Mesenchymal stem cell (in vitro differentiated cells and primary cell): ENCODE measurements at regions not wholly inside any gene's neighbourhood (a gene's known extent, or its start where the extent isn't known, plus 50 kb on each side); places are given as distances from the start of the nearest gene placed in this dataset.

Experiments
- DNase-seq: peaks from one replicate; pipeline ENCODE4 v3.0.0-alpha.2; 2013
- H2AFZ ChIP-seq: one replicate; pipeline ENCODE4 v1.6.1; 2013; ENCODE audit warnings: low read depth, mild to moderate bottlenecking, control low read depth, inconsistent platforms, low read length, moderate library complexity
- H2AK5ac ChIP-seq: 2 replicates; pipeline ENCODE4 v1.6.1; 2013; ENCODE audit warnings: low read length, moderate library complexity, mild to moderate bottlenecking, inconsistent platforms; ENCODE audit not compliant: severe bottlenecking
- H2BK120ac ChIP-seq: one replicate; pipeline ENCODE4 v1.6.1; 2013; ENCODE audit warnings: low read depth, mild to moderate bottlenecking, inconsistent platforms, low read length, moderate library complexity
- H2BK12ac ChIP-seq, 2 experiments: one replicate each; pipeline ENCODE4 v1.6.1; 2013; ENCODE audit warnings: inconsistent platforms in 2 of 2, low read length in 2 of 2, mild to moderate bottlenecking in 2 of 2, moderate library complexity in 2 of 2, control low read depth in 1 of 2
- H2BK15ac ChIP-seq: one replicate; pipeline ENCODE4 v1.6.1; 2013; ENCODE audit warnings: mild to moderate bottlenecking, low read depth, inconsistent platforms; ENCODE audit not compliant: poor library complexity, severe bottlenecking
- H2BK5ac ChIP-seq: 2 replicates; pipeline ENCODE4 v1.6.1; 2013; ENCODE audit warnings: low read depth, mild to moderate bottlenecking, low read length, control low read depth, inconsistent platforms; ENCODE audit not compliant: poor library complexity, severe bottlenecking
- H3K14ac ChIP-seq, 2 experiments: one replicate each; pipeline ENCODE4 v1.6.1; 2013; ENCODE audit warnings: inconsistent platforms in 2 of 2, low read length in 2 of 2, control low read depth in 1 of 2, mild to moderate bottlenecking in 1 of 2, moderate library complexity in 1 of 2
- H3K18ac ChIP-seq, 2 experiments: one replicate each; pipeline ENCODE4 v1.6.1; 2013; ENCODE audit warnings: inconsistent platforms in 2 of 2, low read length in 2 of 2, control low read depth in 1 of 2, low read depth in 1 of 2, mild to moderate bottlenecking in 1 of 2
- H3K23ac ChIP-seq, 2 experiments: one replicate each; pipeline ENCODE4 v1.6.1; 2013; ENCODE audit warnings: inconsistent platforms in 2 of 2, low read length in 2 of 2, mild to moderate bottlenecking in 2 of 2, moderate library complexity in 2 of 2, control low read depth in 1 of 2
- H3K27ac ChIP-seq: 2 replicates; pipeline ENCODE4 v1.5.1; 2013; ENCODE audit warnings: mild to moderate bottlenecking, moderate library complexity, low read length, control low read depth, inconsistent platforms; ENCODE audit not compliant: poor library complexity, severe bottlenecking
- H3K27me3 ChIP-seq, 2 experiments: 2 replicates each; pipeline versions ENCODE4 v1.6.1 to v1.7.0; 2013; ENCODE audit warnings: low read length in 2 of 2, mild to moderate bottlenecking in 2 of 2, moderate library complexity in 2 of 2, control low read depth in 1 of 2, inconsistent platforms in 1 of 2; ENCODE audit not compliant: control insufficient read depth in 1 of 2, insufficient read depth in 1 of 2
- H3K36me3 ChIP-seq, 2 experiments: 2 replicates each; pipeline versions ENCODE4 v1.6.1 to v1.7.0; 2013; ENCODE audit warnings: low read length in 2 of 2, control low read depth in 1 of 2, inconsistent platforms in 1 of 2, low read depth in 1 of 2, mild to moderate bottlenecking in 1 of 2; ENCODE audit not compliant: insufficient read depth in 2 of 2, control insufficient read depth in 1 of 2
- H3K4ac ChIP-seq, 2 experiments: one replicate each; pipeline ENCODE4 v1.6.1; 2013; ENCODE audit warnings: inconsistent platforms in 2 of 2, low read length in 2 of 2, mild to moderate bottlenecking in 2 of 2, moderate library complexity in 2 of 2, control low read depth in 1 of 2, low read depth in 1 of 2
- H3K4me1 ChIP-seq: 2 replicates; pipeline ENCODE4 v1.6.1; 2013; ENCODE audit warnings: low read depth, low read length, control low read depth; ENCODE audit not compliant: control insufficient read depth, insufficient read depth
- H3K4me2 ChIP-seq: 2 replicates; pipeline ENCODE4 v1.6.1; 2013; ENCODE audit warnings: low read length, mild to moderate bottlenecking, inconsistent platforms; ENCODE audit not compliant: poor library complexity, severe bottlenecking
- H3K4me3 ChIP-seq, 2 experiments: 2 replicates each; pipeline versions ENCODE4 v1.5.1 to v1.7.0; 2013; ENCODE audit warnings: low read length in 2 of 2, mild to moderate bottlenecking in 2 of 2, control low read depth in 1 of 2, low read depth in 1 of 2; ENCODE audit not compliant: insufficient read depth in 1 of 2
- H3K79me1 ChIP-seq: replicated peaks from 2 replicates; pipeline ENCODE4 v1.6.1; 2013; ENCODE audit warnings: mild to moderate bottlenecking, control low read depth, low read length, inconsistent platforms; ENCODE audit not compliant: poor library complexity, severe bottlenecking
- H3K9ac ChIP-seq: 2 replicates; pipeline ENCODE4 v1.7.0; 2013; ENCODE audit warnings: mild to moderate bottlenecking, low read length, moderate library complexity
- H3K9me3 ChIP-seq: 2 replicates; pipeline ENCODE4 v1.7.0; 2013; ENCODE audit warnings: mild to moderate bottlenecking, low read length; ENCODE audit not compliant: control insufficient read depth
- H4K8ac ChIP-seq: one replicate; pipeline ENCODE4 v1.6.1; 2013; ENCODE audit warnings: inconsistent platforms, mild to moderate bottlenecking, low read length, moderate library complexity
- H4K91ac ChIP-seq: one replicate; pipeline ENCODE4 v1.6.1; 2013; ENCODE audit warnings: mild to moderate bottlenecking, low read length, inconsistent platforms
- WGBS: methylation state at CpG from one replicate; pipeline ENCODE4 v1.1.7; 2013; ENCODE audit warnings: mixed read lengths; 5-methylcytosine and 5-hydroxymethylcytosine counted together

DNA sequence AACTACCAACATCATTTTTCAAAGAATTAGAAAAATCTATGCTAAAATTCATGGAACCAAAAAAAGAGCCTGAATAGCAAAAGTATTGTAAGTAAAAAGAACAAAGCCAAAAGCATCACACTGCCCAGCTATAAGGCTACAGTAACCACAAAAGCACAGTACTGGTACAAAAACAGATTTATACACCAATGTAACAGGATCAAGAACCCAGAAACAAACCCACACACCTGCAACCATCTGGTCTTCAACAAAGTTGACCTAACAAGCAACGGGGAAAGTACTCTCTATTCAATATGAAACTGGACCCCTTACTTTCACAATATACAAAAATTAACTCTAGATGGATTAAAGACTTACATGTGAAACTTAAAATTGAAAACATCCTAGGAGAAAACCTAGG, 94.2 kb upstream of the TARS1 start:
- H2AK5ac ChIP-seq, result no peak overlapping the region
- H2BK120ac ChIP-seq, result no peak overlapping the region
- no peak overlapping the region for H3K18ac ChIP-seq
- no peak overlapping the region for H2AFZ ChIP-seq
- no peak overlapping the region for H3K23ac ChIP-seq
- H3K4me1 ChIP-seq, result no peaks in the 10 kb centered on the region
- H3K27ac ChIP-seq, result no peak overlapping the region
- H2BK12ac ChIP-seq, result no peak overlapping the region
- no peaks in the 10 kb centered on the region for H3K9me3 ChIP-seq
- H3K4me3 ChIP-seq, result no peak overlapping the region
- H3K14ac ChIP-seq, result no peak overlapping the region
- H4K91ac ChIP-seq, result no peak overlapping the region
- no peaks in the 10 kb centered on the region for H3K27me3 ChIP-seq
- no peak overlapping the region for H3K4ac ChIP-seq
- no peak for DNase-seq
- H3K9ac ChIP-seq, result no peak overlapping the region
- no peak overlapping the region for H2BK15ac ChIP-seq
- H4K8ac ChIP-seq, result no peak overlapping the region
- H3K4me2 ChIP-seq, result no peak overlapping the region
- WGBS, result 85% methylated on average over 1 of the region's 1 CpG
- no peaks in the 10 kb centered on the region for H3K36me3 ChIP-seq
- H3K79me1 ChIP-seq, result no peaks in the 10 kb centered on the region
- H2BK5ac ChIP-seq, result no peak overlapping the region

GRCh38 chr5:33361781-33362180, 79.0 kb upstream of the TARS1 start:
- H3K4me1 ChIP-seq, result no peaks in the 10 kb centered on the region
- no peak overlapping the region for H4K8ac ChIP-seq
- no peaks in the 10 kb centered on the region for H3K36me3 ChIP-seq
- no peaks in the 10 kb centered on the region for H3K79me1 ChIP-seq
- H3K14ac ChIP-seq, result no peak overlapping the region
- H3K27me3 ChIP-seq, result no peaks in the 10 kb centered on the region
- H3K9ac ChIP-seq, result no peak overlapping the region
- H3K23ac ChIP-seq, result no peak overlapping the region
- peak; percentile 24 for DNase-seq
- H2BK120ac ChIP-seq, result no peak overlapping the region
- no peak overlapping the region for H3K18ac ChIP-seq
- H2AFZ ChIP-seq, result no peak overlapping the region
- no peak overlapping the region for H2AK5ac ChIP-seq
- peaks cover 3% of the 10 kb centered on the region for H3K9me3 ChIP-seq
- no peak overlapping the region for H4K91ac ChIP-seq
- H2BK12ac ChIP-seq, result no peak overlapping the region
- no peak overlapping the region for H2BK5ac ChIP-seq
- no CpG with 5 or more reads among the region's 1 CpG for WGBS
- no peak overlapping the region for H3K4ac ChIP-seq
- H3K4me3 ChIP-seq, result no peak overlapping the region
- no peak overlapping the region for H3K27ac ChIP-seq
- H2BK15ac ChIP-seq, result no peak overlapping the region
- no peak overlapping the region for H3K4me2 ChIP-seq

DNA sequence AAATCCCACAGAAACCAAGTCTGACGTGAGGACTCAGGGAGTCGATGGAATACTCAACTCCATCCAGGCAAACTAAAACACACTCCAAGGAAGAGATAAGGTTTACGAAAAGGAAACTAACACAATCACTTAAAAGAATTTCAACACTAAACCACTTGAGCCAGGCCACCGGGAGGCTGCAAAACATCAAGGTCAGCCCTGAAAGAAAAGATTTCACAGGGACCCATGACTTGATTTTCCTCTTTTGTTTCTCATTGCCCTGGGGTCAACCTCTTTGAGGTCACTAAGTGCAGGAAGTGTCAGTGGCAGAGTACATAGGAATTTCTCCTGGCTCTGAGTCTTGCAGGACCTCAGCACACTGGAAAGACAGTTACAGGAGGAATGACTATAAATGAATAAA, 77.8 kb upstream of the TARS1 start:
- H3K4me3 ChIP-seq, result peak overlapping the region in 1 of 2 experiments; percentile 43
- H2BK15ac ChIP-seq, result no peak overlapping the region
- no peaks in the 10 kb centered on the region for H3K27me3 ChIP-seq
- no peak overlapping the region for H2BK5ac ChIP-seq
- no peak overlapping the region for H2AK5ac ChIP-seq
- no peak overlapping the region for H4K8ac ChIP-seq
- peak overlapping the region; percentile 77 for H3K9ac ChIP-seq
- no peak overlapping the region for H2BK120ac ChIP-seq
- no peak overlapping the region for H3K14ac ChIP-seq
- no peak overlapping the region for H3K27ac ChIP-seq
- H3K79me1 ChIP-seq, result no peaks in the 10 kb centered on the region
- no peak overlapping the region for H4K91ac ChIP-seq
- no peak overlapping the region for H2BK12ac ChIP-seq
- H3K18ac ChIP-seq, result peak overlapping the region in 1 of 2 experiments; percentile 77
- H2AFZ ChIP-seq, result no peak overlapping the region
- peak; percentile 85 for DNase-seq
- peaks cover 3% of the 10 kb centered on the region for H3K9me3 ChIP-seq
- no peaks in the 10 kb centered on the region for H3K36me3 ChIP-seq
- WGBS, result 4% methylated on average over 4 of the region's 4 CpGs
- H3K4ac ChIP-seq, result peak overlapping the region in 1 of 2 experiments; percentile 67
- no peak overlapping the region for H3K4me2 ChIP-seq
- no peak overlapping the region for H3K23ac ChIP-seq
- H3K4me1 ChIP-seq, result no peaks in the 10 kb centered on the region

GRCh38 chr5:33363537-33363936, 77.2 kb upstream of the TARS1 start:
- Histone ChIP-seq H4K91ac (no peak overlapping the region), H2BK5ac (no peak overlapping the region), H3K4me1 (no peaks in the 10 kb centered on the region), H3K9me3 (peaks cover 3% of the 10 kb centered on the region), H2BK15ac (no peak overlapping the region), H3K79me1 (no peaks in the 10 kb centered on the region), H2BK12ac (peak overlapping the region in 1 of 2 experiments; percentile 77), H3K14ac (no peak overlapping the region), H3K9ac (peak overlapping the region; percentile 77), H3K18ac (peak overlapping the region in 1 of 2 experiments; percentile 34), H2AK5ac (no peak overlapping the region), H2AFZ (no peak overlapping the region), H3K36me3 (no peaks in the 10 kb centered on the region), H3K23ac (no peak overlapping the region), H3K27ac (no peak overlapping the region), H4K8ac (no peak overlapping the region), H3K4ac (no peak overlapping the region), H3K27me3 (no peaks in the 10 kb centered on the region), H3K4me2 (no peak overlapping the region), H2BK120ac (no peak overlapping the region), H3K4me3 (no peak overlapping the region)
- WGBS, result 65% methylated on average over 3 of the region's 3 CpGs
- DNase-seq, result peak; percentile 55
